ENCODE measurements at regions not wholly inside any gene's neighbourhood (a gene's known extent, or its start where the extent isn't known, plus 50 kb on each side); places are given as distances from the start of the nearest gene placed in this dataset.

DNA sequence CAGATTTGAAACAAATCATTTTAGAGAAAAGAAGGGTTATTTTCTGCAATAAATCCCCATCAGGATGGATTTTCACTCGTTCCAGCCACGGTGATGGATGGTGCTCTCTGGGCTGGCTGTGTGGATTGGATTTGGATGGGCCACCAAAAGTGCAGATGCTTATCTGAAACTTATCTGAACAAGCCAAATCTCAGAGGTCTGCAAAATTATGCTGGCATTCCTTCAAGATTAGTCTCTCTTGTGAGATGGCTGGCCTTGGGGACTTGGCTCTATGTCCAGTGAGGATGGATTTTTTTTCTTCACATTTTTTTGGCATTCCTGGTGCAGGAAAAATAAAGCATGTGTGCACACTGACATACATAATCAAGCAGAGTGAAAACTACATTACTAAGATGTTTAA, 341.9 kb downstream of the GXYLT1 start (continued):
- TF ChIP-seq ZNF671 (CRISPR knock-in tag; IDR thresholded peaks at IDR 0.05) (no peak), NFYB (CRISPR knock-in tag; conservative IDR thresholded peaks at IDR 0.05; ENCODE audit: low read depth) (no peak), ZNF138 (CRISPR knock-in tag; conservative IDR thresholded peaks at IDR 0.05) (no peak), ETV6 (CRISPR knock-in tag; IDR thresholded peaks at IDR 0.05) (no peak), TEAD1 (CRISPR knock-in tag; IDR thresholded peaks at IDR 0.05) (no peak), GABPB1 (CRISPR knock-in tag; IDR thresholded peaks at IDR 0.05) (no peak), SP1 (CRISPR knock-in tag; conservative IDR thresholded peaks at IDR 0.05) (no peak), ZNF396 (CRISPR knock-in tag; IDR thresholded peaks at IDR 0.05; ENCODE audit: borderline replicate concordance) (no peak)
- TF ChIP-seq, protein P1, sequence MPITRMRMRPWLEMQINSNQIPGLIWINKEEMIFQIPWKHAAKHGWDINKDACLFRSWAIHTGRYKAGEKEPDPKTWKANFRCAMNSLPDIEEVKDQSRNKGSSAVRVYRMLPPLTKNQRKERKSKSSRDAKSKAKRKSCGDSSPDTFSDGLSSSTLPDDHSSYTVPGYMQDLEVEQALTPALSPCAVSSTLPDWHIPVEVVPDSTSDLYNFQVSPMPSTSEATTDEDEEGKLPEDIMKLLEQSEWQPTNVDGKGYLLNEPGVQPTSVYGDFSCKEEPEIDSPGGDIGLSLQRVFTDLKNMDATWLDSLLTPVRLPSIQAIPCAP (CRISPR knock-in tag; IDR thresholded peaks at IDR 0.05), result no peak

DNA sequence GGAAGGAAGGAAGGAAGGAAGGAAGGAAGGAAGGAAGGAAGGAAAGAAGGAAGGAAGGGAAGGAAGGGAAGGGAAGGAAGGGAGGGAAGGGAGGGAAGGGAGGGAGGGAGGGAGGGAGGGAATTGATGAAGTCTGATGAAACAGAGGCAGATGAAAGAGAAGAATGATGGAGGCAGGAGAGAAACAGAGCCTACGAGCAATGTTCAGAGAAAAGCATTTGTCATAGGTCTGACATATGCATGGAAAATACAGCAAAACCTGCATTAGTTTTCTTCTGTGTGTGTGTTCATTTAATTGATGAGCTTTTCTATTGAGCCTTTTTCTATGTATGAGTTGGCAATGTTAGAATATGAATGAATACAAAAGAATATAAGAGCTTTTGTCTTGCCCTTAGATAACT, 343.4 kb downstream of the GXYLT1 start:
- H3K27me3 Mint-ChIP-seq (ENCODE audit: low read depth), result no peaks in the 10 kb centered on the region
- ChIA-PET POLR2A (no interaction called here), CTCF (no interaction called here)
- TF ChIP-seq KAT7 (CRISPR knock-in tag; IDR thresholded peaks at IDR 0.05; ENCODE audit: borderline replicate concordance), result no peak
- TF ChIP-seq, protein P2, sequence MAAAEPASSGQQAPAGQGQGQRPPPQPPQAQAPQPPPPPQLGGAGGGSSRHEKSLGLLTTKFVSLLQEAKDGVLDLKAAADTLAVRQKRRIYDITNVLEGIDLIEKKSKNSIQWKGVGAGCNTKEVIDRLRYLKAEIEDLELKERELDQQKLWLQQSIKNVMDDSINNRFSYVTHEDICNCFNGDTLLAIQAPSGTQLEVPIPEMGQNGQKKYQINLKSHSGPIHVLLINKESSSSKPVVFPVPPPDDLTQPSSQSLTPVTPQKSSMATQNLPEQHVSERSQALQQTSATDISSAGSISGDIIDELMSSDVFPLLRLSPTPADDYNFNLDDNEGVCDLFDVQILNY (CRISPR knock-in tag; IDR thresholded peaks at IDR 0.05), result no peak
- TF ChIP-seq, protein P3, sequence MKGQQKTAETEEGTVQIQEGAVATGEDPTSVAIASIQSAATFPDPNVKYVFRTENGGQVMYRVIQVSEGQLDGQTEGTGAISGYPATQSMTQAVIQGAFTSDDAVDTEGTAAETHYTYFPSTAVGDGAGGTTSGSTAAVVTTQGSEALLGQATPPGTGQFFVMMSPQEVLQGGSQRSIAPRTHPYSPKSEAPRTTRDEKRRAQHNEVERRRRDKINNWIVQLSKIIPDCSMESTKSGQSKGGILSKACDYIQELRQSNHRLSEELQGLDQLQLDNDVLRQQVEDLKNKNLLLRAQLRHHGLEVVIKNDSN (CRISPR knock-in tag; IDR thresholded peaks at IDR 0.05), result no peak
- no peak for TF ChIP-seq HMGA2 (CRISPR knock-in tag; IDR thresholded peaks at IDR 0.05)
- TF ChIP-seq SMAD4 (CRISPR knock-in tag; IDR thresholded peaks at IDR 0.05), result no peak
- TF ChIP-seq ZNF121 (CRISPR knock-in tag; IDR thresholded peaks at IDR 0.05), result no peak
- TF ChIP-seq EMX1 (CRISPR knock-in tag; IDR thresholded peaks at IDR 0.05), result no peak
- TF ChIP-seq, protein P4, sequence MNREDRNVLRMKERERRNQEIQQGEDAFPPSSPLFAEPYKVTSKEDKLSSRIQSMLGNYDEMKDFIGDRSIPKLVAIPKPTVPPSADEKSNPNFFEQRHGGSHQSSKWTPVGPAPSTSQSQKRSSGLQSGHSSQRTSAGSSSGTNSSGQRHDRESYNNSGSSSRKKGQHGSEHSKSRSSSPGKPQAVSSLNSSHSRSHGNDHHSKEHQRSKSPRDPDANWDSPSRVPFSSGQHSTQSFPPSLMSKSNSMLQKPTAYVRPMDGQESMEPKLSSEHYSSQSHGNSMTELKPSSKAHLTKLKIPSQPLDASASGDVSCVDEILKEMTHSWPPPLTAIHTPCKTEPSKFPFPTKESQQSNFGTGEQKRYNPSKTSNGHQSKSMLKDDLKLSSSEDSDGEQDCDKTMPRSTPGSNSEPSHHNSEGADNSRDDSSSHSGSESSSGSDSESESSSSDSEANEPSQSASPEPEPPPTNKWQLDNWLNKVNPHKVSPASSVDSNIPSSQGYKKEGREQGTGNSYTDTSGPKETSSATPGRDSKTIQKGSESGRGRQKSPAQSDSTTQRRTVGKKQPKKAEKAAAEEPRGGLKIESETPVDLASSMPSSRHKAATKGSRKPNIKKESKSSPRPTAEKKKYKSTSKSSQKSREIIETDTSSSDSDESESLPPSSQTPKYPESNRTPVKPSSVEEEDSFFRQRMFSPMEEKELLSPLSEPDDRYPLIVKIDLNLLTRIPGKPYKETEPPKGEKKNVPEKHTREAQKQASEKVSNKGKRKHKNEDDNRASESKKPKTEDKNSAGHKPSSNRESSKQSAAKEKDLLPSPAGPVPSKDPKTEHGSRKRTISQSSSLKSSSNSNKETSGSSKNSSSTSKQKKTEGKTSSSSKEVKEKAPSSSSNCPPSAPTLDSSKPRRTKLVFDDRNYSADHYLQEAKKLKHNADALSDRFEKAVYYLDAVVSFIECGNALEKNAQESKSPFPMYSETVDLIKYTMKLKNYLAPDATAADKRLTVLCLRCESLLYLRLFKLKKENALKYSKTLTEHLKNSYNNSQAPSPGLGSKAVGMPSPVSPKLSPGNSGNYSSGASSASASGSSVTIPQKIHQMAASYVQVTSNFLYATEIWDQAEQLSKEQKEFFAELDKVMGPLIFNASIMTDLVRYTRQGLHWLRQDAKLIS (CRISPR knock-in tag; IDR thresholded peaks at IDR 0.05; ENCODE audit: borderline replicate concordance), result no peak
- no peak for TF ChIP-seq ZNF219 (CRISPR knock-in tag; IDR thresholded peaks at IDR 0.05; ENCODE audit: borderline replicate concordance)
- TF ChIP-seq, protein P5, sequence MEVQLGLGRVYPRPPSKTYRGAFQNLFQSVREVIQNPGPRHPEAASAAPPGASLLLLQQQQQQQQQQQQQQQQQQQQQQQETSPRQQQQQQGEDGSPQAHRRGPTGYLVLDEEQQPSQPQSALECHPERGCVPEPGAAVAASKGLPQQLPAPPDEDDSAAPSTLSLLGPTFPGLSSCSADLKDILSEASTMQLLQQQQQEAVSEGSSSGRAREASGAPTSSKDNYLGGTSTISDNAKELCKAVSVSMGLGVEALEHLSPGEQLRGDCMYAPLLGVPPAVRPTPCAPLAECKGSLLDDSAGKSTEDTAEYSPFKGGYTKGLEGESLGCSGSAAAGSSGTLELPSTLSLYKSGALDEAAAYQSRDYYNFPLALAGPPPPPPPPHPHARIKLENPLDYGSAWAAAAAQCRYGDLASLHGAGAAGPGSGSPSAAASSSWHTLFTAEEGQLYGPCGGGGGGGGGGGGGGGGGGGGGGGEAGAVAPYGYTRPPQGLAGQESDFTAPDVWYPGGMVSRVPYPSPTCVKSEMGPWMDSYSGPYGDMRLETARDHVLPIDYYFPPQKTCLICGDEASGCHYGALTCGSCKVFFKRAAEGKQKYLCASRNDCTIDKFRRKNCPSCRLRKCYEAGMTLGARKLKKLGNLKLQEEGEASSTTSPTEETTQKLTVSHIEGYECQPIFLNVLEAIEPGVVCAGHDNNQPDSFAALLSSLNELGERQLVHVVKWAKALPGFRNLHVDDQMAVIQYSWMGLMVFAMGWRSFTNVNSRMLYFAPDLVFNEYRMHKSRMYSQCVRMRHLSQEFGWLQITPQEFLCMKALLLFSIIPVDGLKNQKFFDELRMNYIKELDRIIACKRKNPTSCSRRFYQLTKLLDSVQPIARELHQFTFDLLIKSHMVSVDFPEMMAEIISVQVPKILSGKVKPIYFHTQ (CRISPR knock-in tag; IDR thresholded peaks at IDR 0.05), result no peak
- TF ChIP-seq, protein P6, sequence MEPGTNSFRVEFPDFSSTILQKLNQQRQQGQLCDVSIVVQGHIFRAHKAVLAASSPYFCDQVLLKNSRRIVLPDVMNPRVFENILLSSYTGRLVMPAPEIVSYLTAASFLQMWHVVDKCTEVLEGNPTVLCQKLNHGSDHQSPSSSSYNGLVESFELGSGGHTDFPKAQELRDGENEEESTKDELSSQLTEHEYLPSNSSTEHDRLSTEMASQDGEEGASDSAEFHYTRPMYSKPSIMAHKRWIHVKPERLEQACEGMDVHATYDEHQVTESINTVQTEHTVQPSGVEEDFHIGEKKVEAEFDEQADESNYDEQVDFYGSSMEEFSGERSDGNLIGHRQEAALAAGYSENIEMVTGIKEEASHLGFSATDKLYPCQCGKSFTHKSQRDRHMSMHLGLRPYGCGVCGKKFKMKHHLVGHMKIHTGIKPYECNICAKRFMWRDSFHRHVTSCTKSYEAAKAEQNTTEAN (CRISPR knock-in tag; IDR thresholded peaks at IDR 0.05), result no peak
- TF ChIP-seq SMAD3 (CRISPR knock-in tag; IDR thresholded peaks at IDR 0.05; ENCODE audit: borderline replicate concordance), result no peak
- TF ChIP-seq, protein P7, sequence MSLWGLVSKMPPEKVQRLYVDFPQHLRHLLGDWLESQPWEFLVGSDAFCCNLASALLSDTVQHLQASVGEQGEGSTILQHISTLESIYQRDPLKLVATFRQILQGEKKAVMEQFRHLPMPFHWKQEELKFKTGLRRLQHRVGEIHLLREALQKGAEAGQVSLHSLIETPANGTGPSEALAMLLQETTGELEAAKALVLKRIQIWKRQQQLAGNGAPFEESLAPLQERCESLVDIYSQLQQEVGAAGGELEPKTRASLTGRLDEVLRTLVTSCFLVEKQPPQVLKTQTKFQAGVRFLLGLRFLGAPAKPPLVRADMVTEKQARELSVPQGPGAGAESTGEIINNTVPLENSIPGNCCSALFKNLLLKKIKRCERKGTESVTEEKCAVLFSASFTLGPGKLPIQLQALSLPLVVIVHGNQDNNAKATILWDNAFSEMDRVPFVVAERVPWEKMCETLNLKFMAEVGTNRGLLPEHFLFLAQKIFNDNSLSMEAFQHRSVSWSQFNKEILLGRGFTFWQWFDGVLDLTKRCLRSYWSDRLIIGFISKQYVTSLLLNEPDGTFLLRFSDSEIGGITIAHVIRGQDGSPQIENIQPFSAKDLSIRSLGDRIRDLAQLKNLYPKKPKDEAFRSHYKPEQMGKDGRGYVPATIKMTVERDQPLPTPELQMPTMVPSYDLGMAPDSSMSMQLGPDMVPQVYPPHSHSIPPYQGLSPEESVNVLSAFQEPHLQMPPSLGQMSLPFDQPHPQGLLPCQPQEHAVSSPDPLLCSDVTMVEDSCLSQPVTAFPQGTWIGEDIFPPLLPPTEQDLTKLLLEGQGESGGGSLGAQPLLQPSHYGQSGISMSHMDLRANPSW (CRISPR knock-in tag; conservative IDR thresholded peaks at IDR 0.05; ENCODE audit: low read depth), result no peak
- TF ChIP-seq, protein P8, sequence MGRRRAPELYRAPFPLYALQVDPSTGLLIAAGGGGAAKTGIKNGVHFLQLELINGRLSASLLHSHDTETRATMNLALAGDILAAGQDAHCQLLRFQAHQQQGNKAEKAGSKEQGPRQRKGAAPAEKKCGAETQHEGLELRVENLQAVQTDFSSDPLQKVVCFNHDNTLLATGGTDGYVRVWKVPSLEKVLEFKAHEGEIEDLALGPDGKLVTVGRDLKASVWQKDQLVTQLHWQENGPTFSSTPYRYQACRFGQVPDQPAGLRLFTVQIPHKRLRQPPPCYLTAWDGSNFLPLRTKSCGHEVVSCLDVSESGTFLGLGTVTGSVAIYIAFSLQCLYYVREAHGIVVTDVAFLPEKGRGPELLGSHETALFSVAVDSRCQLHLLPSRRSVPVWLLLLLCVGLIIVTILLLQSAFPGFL (CRISPR knock-in tag; IDR thresholded peaks at IDR 0.05; ENCODE audit: borderline replicate concordance), result no peak
- TF ChIP-seq FOXP1 (CRISPR knock-in tag; IDR thresholded peaks at IDR 0.05; ENCODE audit: borderline replicate concordance), result no peak

More for the DNA sequence above, 343.4 kb downstream of the GXYLT1 start:
- Mint-ChIP-seq H3K27ac (no peak overlapping the region), H3K4me3 (no peak overlapping the region), H3K4me1 (no peaks in the 10 kb centered on the region), H3K9me3 (no peaks in the 10 kb centered on the region), H3K36me3 (no peaks in the 10 kb centered on the region)
- DNase-seq (ENCODE audit: low spot score) (no peak), ATAC-seq (no peak)

Measured in WTC11 (cell line).